GF-D8 (cell line): ENCODE measurements at regions not wholly inside any gene's neighbourhood (a gene's known extent, or its start where the extent isn't known, plus 50 kb on each side); places are given as distances from the start of the nearest gene placed in this dataset.

Experiments
- DNase-seq: peaks from one replicate; lab custom pipeline; 2025; lab: John Stamatoyannopoulos, UW

- DNase-seq, result no peak
Measured at GRCh38 chr1:8115031-8115768, 89.1 kb upstream of the ERRFI1 start.

- DNase-seq, result no peak
Measured at GRCh38 chr1:8113262-8114220, 87.4 kb upstream of the ERRFI1 start.

GRCh38 chr1:8112611-8113261 is 86.6 kb upstream of the ERRFI1 start:
- no peak for DNase-seq

- DNase-seq, result no peak
Measured at GRCh38 chr1:8111560-8111959, 85.5 kb upstream of the ERRFI1 start.

- DNase-seq, result no peak
Measured at GRCh38 chr1:8109216-8109615, 83.1 kb upstream of the ERRFI1 start.

GRCh38 chr1:8107897-8108296 is 81.8 kb upstream of the ERRFI1 start:
- no peak for DNase-seq

- peak; percentile 8 for DNase-seq
Measured at GRCh38 chr1:8104278-8105236, 78.4 kb upstream of the ERRFI1 start.

- no peak for DNase-seq
Measured at GRCh38 chr1:8097908-8098307, 71.8 kb upstream of the ERRFI1 start.

- DNase-seq, result no peak
Measured at GRCh38 chr1:8097077-8097799, 71.1 kb upstream of the ERRFI1 start.

- no peak for DNase-seq
Measured at GRCh38 chr1:8096105-8097011, 70.2 kb upstream of the ERRFI1 start.

GRCh38 chr1:8095584-8095983 is 69.5 kb upstream of the ERRFI1 start:
- no peak for DNase-seq

- no peak for DNase-seq
Measured at GRCh38 chr1:8094481-8095241, 68.6 kb upstream of the ERRFI1 start.

- no peak for DNase-seq
Measured at GRCh38 chr1:8093221-8093980, 67.3 kb upstream of the ERRFI1 start.

- DNase-seq, result no peak
Measured at GRCh38 chr1:8092657-8093056, 66.5 kb upstream of the ERRFI1 start.

- DNase-seq, result no peak
Measured at GRCh38 chr1:8091691-8092090, 65.6 kb upstream of the ERRFI1 start.

- no peak for DNase-seq
Measured at GRCh38 chr1:8090241-8090702, 64.2 kb upstream of the ERRFI1 start.

- no peak for DNase-seq
Measured at GRCh38 chr1:8089535-8090228, 63.6 kb upstream of the ERRFI1 start.
